OCI-LY1 (cell line): ENCODE measurements at regions not wholly inside any gene's neighbourhood (a gene's known extent, or its start where the extent isn't known, plus 50 kb on each side); places are given as distances from the start of the nearest gene placed in this dataset.

Experiments used
- H2AFZ ChIP-seq: fragments of 200-600 bp; sonication (generic), shearing (Covaris generic); 2 replicates; pipeline ENCODE4 v1.6.0; 2014; ENCODE audit warnings: antibody characterized with exemption, mild to moderate bottlenecking, low read length
- H3F3A ChIP-seq: fragments of 200-600 bp; sonication (generic), shearing (Covaris generic); 2 replicates; pipeline ENCODE4 v1.6.0; 2014; ENCODE audit warnings: mild to moderate bottlenecking, antibody characterized with exemption, low read length, moderate library complexity; ENCODE audit not compliant: insufficient read depth
- H3K27ac ChIP-seq: fragments of 200-600 bp; sonication (generic); 2 replicates; pipeline ENCODE4 v1.5.1; 2014; ENCODE audit warnings: low read length, mixed run types, mild to moderate bottlenecking, low read depth; ENCODE audit not compliant: poor library complexity, severe bottlenecking
- H3K27me3 ChIP-seq: fragments of 200-600 bp; sonication (generic); 2 replicates; pipeline ENCODE4 v1.6.0; 2014; ENCODE audit warnings: antibody characterized with exemption, mild to moderate bottlenecking, low read length, moderate library complexity; ENCODE audit not compliant: insufficient read depth
- H3K36me3 ChIP-seq: fragments of 200-600 bp; sonication (generic); 2 replicates; pipeline ENCODE4 v1.6.1; 2014; ENCODE audit warnings: mild to moderate bottlenecking, antibody characterized with exemption, low read length, moderate library complexity, mixed read lengths; ENCODE audit not compliant: insufficient read depth
- H3K4me1 ChIP-seq: fragments of 200-600 bp; sonication (generic); 2 replicates; pipeline ENCODE4 v1.5.1; 2014; ENCODE audit warnings: mild to moderate bottlenecking, low read length, moderate library complexity; ENCODE audit not compliant: insufficient read depth, severe bottlenecking
- H3K4me2 ChIP-seq: fragments of 200-600 bp; sonication (generic), shearing (Covaris generic); 2 replicates; pipeline ENCODE4 v1.6.1; 2014; ENCODE audit warnings: low read length
- H3K4me3 ChIP-seq: fragments of 200-600 bp; sonication (generic); 2 replicates; pipeline ENCODE4 v1.5.1; 2014; ENCODE audit warnings: low read length, low read depth, mild to moderate bottlenecking, mixed read lengths; ENCODE audit not compliant: poor library complexity, severe bottlenecking
- H3K79me2 ChIP-seq: fragments of 200-600 bp; shearing (Covaris generic); 2 replicates; pipeline ENCODE4 v1.6.1; 2016; ENCODE audit warnings: mixed run types, low read length, mixed read lengths; ENCODE audit not compliant: insufficient read depth
- H3K9ac ChIP-seq: fragments of 200-600 bp; sonication (generic), shearing (Covaris generic); 2 replicates; pipeline ENCODE4 v1.6.1; 2014; ENCODE audit warnings: mild to moderate bottlenecking, low read length, mixed read lengths
- H3K9me2 ChIP-seq: fragments of 200-600 bp; sonication (generic), shearing (Covaris generic); 2 replicates; pipeline ENCODE4 v1.6.1; 2014; ENCODE audit warnings: low read depth, mild to moderate bottlenecking, low read length, mixed read lengths
- H3K9me3 ChIP-seq: fragments of 200-600 bp; shearing (Covaris generic); 2 replicates; pipeline ENCODE4 v1.6.1; 2014; ENCODE audit warnings: low read length, mixed read lengths
- H4K20me1 ChIP-seq: fragments of 200-600 bp; sonication (generic), shearing (Covaris generic); 2 replicates; pipeline ENCODE4 v1.6.0; 2016; ENCODE audit warnings: mild to moderate bottlenecking, low read length; ENCODE audit not compliant: insufficient read depth
- CTCF ChIP-seq: fragments of 200-600 bp; sonication (generic), shearing (Covaris generic); IDR thresholded peaks from 2 replicates; pipeline ENCODE4 v1.5.1; 2017; ENCODE audit warnings: mild to moderate bottlenecking, antibody characterized with exemption, low read length, moderate library complexity, mixed read lengths
- EZH2 ChIP-seq: fragments of 200-600 bp; sonication (generic), shearing (Covaris generic); IDR thresholded peaks from 2 replicates; pipeline ENCODE4 v1.8.0; 2017; ENCODE audit warnings: borderline replicate concordance, mixed run types, mild to moderate bottlenecking, antibody characterized with exemption, low read length, moderate library complexity, mixed read lengths

DNA sequence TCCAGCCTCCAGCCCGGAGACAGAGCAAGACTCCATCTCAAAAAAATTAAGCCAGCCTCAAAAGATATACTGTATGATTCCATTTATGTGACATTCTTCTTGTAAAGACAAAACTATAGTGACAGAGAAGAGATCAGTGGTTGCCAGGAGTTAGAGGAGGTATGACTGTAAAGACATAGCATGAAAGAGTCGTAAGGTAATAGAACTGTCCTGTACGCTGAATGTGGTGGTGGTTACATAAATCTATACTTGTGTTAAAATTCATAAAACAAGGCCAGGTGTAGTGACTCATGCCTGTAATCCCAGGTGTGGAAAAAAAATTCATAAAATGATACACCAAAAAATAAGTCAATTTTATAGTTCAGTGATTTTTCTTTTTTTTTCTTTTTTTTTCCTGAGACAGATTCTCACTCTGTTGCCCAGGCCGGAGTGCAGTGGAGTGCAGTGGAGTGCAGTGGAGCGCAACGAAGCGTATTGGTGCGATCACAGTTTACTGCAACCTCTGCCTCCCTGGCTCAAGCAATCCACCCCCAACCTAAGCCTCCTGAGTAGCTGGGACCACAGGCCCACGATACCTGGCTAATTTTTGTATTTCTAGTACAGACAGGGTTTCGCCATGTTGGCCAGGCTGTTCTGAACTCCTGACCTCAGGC lies 84.9 kb upstream of the CXADR start:
- Histone ChIP-seq H3K27me3 (no peaks in the 10 kb centered on the region), H3K27ac (no peak overlapping the region), H4K20me1 (no peaks in the 10 kb centered on the region), H3K4me1 (no peaks in the 10 kb centered on the region), H3K9ac (no peak overlapping the region), H2AFZ (no peak overlapping the region), H3K4me2 (no peak overlapping the region), H3K9me3 (no peaks in the 10 kb centered on the region), H3K36me3 (no peaks in the 10 kb centered on the region), H3K4me3 (no peak overlapping the region), H3K79me2 (no peaks in the 10 kb centered on the region), H3K9me2 (no peaks in the 10 kb centered on the region), H3F3A (no peaks in the 10 kb centered on the region)
- TF ChIP-seq CTCF (no peak), EZH2 (no peak)

- Histone ChIP-seq H3K9ac (no peak overlapping the region), H3K79me2 (no peaks in the 10 kb centered on the region), H3K36me3 (no peaks in the 10 kb centered on the region), H3K4me1 (no peaks in the 10 kb centered on the region), H3K27ac (no peak overlapping the region), H2AFZ (no peak overlapping the region), H3K9me3 (no peaks in the 10 kb centered on the region), H3K9me2 (no peaks in the 10 kb centered on the region), H3F3A (no peaks in the 10 kb centered on the region), H4K20me1 (no peaks in the 10 kb centered on the region), H3K4me3 (no peak overlapping the region), H3K27me3 (no peaks in the 10 kb centered on the region), H3K4me2 (no peak overlapping the region)
- TF ChIP-seq CTCF (no peak), EZH2 (no peak)
Measured at GRCh38 chr21:17428484-17428869, 84.4 kb upstream of the CXADR start.

DNA sequence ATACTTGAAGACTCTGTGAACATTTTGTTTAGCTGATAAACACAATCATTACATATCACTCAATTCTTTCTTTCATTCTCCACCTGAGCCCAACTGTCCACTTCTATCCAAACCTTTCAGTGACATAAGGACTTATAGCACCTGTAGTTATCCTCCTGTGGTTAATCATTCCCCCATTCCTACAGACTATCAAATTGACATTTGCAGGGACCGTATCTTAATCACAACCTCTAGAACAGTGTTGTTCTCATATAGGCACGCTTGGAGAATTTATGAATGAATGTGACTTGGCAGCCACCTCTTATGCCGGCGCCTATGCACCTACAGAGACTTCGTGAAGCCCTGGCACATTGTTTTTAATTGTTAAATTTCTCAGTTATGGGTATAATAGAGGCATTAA lies 83.9 kb upstream of the CXADR start:
- no peaks in the 10 kb centered on the region for H3F3A ChIP-seq
- no peak overlapping the region for H3K27ac ChIP-seq
- H3K4me2 ChIP-seq = no peak overlapping the region
- no peak overlapping the region for H3K4me3 ChIP-seq
- H3K36me3 ChIP-seq = no peaks in the 10 kb centered on the region
- no peaks in the 10 kb centered on the region for H3K27me3 ChIP-seq
- no peaks in the 10 kb centered on the region for H3K4me1 ChIP-seq
- TF ChIP-seq CTCF = no peak
- TF ChIP-seq EZH2 = no peak
- no peak overlapping the region for H3K9ac ChIP-seq
- H3K9me2 ChIP-seq = no peaks in the 10 kb centered on the region
- H4K20me1 ChIP-seq = no peaks in the 10 kb centered on the region
- no peaks in the 10 kb centered on the region for H3K79me2 ChIP-seq
- no peaks in the 10 kb centered on the region for H3K9me3 ChIP-seq
- H2AFZ ChIP-seq = no peak overlapping the region
